ENCODE measurements at regions not wholly inside any gene's neighbourhood (a gene's known extent, or its start where the extent isn't known, plus 50 kb on each side); places are given as distances from the start of the nearest gene placed in this dataset.

- peak in 1 of 42 donors; percentile 19 for DNase-seq
- intact Hi-C loops (cut with DNase I) = no loop called here
These were observed 221.4 kb downstream of the PTPRU start for GRCh38 chr1:29457496-29458368.

DNA sequence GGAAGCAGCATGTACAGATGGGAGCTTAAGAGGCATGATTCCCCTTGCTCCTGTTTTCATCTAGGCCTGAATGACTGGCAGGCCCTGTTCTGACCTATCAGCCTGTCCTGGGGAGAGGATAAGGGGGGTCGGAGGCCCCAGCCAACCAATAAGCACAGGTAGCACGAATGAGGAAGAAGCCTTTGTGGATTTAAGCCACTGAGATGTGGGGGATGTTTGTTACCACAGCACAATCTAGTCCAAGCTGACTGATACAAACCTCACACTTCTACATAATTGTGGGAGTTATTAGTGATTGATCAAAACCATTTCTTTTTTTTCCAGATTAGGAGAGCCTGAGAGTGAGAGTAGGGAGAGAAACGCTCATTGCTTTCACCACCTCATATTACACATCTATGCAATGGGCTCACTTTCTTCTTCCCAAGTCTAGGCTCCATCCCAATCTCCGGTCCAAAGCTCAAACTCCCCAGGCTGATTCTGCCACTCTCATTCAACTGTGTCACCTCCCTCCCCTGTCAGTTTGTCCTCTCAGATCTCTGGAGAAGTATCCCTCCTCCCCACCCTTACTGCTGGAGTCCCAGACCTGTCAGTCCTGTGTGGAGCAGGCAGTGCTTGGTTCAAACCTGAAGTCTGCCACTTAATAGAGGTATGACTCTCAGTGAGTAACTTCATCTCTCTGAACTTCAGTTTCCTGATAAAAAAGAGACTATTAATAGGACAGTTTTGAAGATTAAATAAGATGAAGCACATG, 220.5 kb downstream of the PTPRU start:
- intact Hi-C loops (cut with DNase I) = no loop called here
- peak in 1 of 42 donors; percentile 5 for DNase-seq

GRCh38 chr1:29455781-29456180, 219.5 kb downstream of the PTPRU start:
- intact Hi-C loops (cut with DNase I) = no loop called here
- DNase-seq = peak in 1 of 42 donors; percentile 14

- DNase-seq = peak in 1 of 42 donors; percentile 19
- intact Hi-C loops (cut with DNase I) = no loop called here
These were observed 218.5 kb downstream of the PTPRU start for GRCh38 chr1:29454616-29455380.

DNA sequence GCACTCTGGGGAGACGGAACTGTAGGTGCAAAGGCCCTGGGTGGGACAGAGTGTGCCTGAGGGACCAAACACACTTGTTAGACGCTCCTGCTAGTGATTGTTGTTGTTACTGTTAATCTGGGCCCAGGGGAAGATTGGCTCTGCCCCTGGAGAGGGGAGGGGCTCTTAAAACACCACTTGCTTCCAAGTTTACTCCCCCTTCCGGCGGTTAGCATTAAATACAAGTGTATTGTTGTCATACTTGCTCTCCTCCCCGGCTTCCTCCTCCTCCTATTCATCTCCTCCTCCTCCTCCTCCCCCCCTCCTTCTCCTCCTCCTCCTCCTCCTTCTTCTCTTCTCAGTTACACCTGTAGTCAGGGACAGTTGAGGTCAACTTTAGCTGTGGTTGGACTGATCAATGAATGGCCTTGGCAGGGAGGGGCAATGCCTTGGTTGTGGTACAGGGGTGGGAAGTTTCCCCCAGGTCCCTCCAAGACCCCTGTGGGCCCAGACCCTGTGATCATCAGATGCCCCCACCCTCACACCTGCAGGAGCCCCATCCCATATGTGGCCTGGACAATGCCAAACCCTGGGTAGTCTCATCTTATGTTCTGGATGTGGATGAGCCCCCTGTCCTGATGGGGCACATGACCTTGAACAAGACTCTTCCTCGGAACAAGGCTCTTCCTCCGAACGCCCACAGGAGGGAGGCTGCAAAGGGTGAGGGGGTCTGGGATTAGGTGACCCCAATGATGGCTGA, 217.3 kb downstream of the PTPRU start:
- intact Hi-C loops (cut with DNase I) = no loop called here
- DNase-seq = no peak

DNA sequence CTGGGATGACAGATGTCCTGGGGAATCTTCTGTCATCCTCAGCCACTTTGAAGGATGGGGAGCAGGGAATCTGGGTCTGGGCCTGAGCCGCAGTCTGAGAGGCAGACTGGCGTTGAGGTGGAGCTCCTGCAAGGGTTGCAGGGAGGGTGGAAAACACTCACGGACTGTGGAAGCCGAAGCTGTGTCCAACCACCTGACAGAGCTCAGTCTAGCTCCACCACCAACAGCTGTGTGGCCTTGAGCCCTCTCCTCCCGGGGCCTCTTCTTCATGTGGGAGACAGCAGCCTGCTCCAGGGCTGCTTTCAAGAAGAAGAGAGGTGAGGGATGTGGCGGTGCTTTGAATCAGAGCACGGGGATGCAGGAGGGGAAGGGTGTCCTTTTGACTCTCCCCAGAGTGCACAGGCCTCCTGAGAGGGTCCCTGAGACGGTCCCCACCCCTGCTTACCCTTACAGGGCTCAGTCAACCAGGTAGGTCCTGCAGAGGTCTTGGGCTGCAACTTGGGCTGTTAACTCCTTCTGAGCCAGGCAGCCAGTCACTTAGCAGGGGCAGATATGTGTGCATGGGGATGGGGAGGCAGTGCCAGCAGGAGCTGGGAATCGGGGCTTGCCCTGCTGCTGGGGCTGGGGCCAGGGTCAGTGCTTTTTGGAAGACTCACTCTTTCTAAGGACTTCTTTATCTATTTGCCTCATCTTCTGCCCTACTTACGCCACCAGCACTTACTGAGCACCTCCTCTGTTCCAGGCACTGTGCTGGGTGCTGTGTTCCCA, 216.3 kb downstream of the PTPRU start:
- intact Hi-C loops (cut with DNase I) = no loop called here
- DNase-seq = no peak

DNA sequence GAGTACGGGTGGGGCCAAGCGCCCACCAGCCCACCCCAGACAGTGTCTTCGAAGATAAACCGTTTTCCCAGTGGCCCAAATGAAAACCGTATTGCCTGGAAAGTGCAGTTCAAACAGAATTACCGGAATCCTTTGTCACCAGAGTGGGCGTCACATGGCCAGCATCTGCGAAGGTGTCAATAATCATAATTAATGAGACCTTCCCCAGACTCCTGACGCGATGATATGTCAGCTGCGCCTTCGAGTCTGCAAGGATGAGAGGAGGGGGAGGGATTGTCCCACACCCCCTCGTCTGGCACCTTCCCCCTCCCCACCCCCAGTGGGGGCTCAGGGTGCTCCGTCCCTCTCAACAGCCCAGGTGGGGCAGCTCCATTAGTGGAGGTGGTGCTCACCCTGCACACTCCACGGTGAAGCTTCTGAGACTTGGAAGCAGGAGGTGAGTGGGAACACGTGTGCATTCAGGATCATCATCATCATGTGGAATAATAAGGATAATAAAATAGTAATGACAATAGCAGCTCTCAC, 215.1 kb downstream of the PTPRU start:
- intact Hi-C loops (cut with DNase I) = no loop called here
- DNase-seq = no peak

GRCh38 chr1:29450591-29450990, 214.3 kb downstream of the PTPRU start:
- DNase-seq = no peak
- intact Hi-C loops (cut with DNase I) = no loop called here

DNA sequence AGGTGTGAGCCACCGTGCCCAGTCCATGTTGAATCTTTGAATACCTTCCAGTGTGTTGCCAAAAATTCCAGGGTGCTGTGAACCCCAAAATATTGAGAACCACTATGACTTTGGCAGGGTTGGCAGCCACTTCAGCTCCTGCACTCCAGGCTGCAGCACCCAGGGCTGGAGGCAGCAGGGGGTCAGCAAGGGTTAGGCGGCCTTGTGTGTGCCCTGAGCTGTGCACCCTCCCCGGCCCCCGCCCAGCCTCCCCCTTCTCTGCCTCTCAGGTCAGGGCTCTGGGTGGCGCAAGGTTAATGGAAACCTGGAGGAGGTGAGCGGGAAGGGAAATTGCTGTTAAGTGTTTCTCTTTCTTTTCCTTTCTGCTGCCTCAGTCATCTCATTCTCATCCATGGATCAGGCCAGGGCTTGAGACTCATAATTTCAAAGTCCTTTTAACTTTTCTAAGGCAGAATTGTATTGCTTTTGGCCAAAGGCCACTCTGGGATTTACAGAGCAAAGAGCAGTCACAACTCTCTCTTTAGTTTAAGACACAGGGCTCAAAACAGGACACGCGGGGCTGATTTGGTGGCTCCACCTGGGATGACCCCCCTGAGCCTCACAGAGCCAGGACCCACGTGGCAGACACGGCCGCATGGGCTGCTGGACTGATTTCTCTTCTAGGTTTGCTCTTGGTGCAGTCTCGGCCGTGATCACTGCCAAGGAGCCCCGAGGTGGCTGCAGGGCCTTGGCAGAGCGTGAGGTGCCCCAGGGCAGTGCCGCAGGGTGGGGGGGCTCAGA, 212.3 kb downstream of the PTPRU start:
- intact Hi-C loops (cut with DNase I) = no loop called here
- no peak for DNase-seq

DNA sequence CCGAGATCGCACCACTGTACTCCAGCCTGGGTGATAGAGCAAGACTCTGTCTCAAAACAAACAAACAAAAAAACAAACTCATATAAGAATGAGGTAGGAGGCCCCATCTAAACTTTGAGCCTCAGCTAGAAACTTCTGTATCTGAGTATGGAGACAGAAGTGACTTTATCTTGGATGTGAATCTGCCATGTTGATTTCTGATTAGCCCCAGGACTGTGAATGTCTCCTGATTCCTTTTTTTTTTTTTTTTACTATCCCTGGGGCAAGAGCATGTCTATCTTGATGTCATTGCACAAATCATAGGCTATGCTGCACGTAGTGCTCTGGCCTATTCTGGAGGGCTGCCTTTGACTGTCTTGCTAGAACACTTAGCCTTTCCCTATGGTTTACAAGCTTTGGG, 211.0 kb downstream of the PTPRU start:
- DNase-seq = no peak
- intact Hi-C loops (cut with DNase I) = no loop called here

GRCh38 chr1:29444782-29445729, 208.7 kb downstream of the PTPRU start:
- intact Hi-C loops (cut with DNase I) = no loop called here
- DNase-seq = peak in 15 of 42 donors; percentile 12 to 72 (median 36)

- DNase-seq = no peak
- intact Hi-C loops (cut with DNase I) = no loop called here
These were observed 207.9 kb downstream of the PTPRU start for GRCh38 chr1:29444081-29444715.

- no peak for DNase-seq
- intact Hi-C loops (cut with DNase I) = no loop called here
These were observed 205.8 kb downstream of the PTPRU start for GRCh38 chr1:29441916-29442668.

GRCh38 chr1:29439615-29440014, 203.3 kb downstream of the PTPRU start:
- intact Hi-C loops (cut with DNase I) = no loop called here
- no peak for DNase-seq

DNA sequence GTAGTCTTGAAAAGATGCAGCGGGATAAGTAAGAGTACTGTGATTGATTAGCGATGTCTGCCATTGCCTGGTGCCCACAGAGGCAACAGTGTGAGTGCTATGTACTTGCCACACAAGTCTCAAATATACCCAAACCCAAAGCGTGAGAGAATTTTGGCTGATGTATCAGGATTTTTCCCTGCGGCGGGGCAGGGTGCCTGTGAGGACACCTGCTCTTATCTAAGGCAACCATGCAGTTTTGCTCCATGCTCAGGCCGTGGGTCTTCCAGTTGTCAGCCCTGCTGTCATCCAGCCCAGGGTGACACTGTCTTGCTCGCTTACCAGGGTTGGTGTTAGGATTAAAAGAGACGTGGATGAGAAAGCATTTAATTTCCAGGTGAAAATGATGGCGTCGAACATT, 202.7 kb downstream of the PTPRU start:
- DNase-seq = no peak
- intact Hi-C loops (cut with DNase I) = no loop called here

All from head of caudate nucleus (tissue), 42 donors.